ES-I3 (cell line): ENCODE measurements at regions not wholly inside any gene's neighbourhood (a gene's known extent, or its start where the extent isn't known, plus 50 kb on each side); places are given as distances from the start of the nearest gene placed in this dataset.

Experiments
- H3K36me3 ChIP-seq: 2 replicates; pipeline ENCODE4 v1.6.1; 2013; ENCODE audit warnings: mild to moderate bottlenecking, low read length, control low read depth, moderate library complexity; ENCODE audit not compliant: insufficient read depth
- H3K4me1 ChIP-seq: 2 replicates; pipeline ENCODE4 v1.6.1; 2013; ENCODE audit warnings: mild to moderate bottlenecking, control low read depth, low read length; ENCODE audit not compliant: insufficient read depth
- H3K9ac ChIP-seq: 2 replicates; pipeline ENCODE4 v1.6.1; 2013; ENCODE audit warnings: low read depth, mild to moderate bottlenecking, low read length, moderate library complexity
- H3K9me3 ChIP-seq: 2 replicates; pipeline ENCODE4 v1.6.1; 2013; ENCODE audit warnings: mild to moderate bottlenecking, low read length, moderate library complexity; ENCODE audit not compliant: control insufficient read depth, insufficient read depth

DNA sequence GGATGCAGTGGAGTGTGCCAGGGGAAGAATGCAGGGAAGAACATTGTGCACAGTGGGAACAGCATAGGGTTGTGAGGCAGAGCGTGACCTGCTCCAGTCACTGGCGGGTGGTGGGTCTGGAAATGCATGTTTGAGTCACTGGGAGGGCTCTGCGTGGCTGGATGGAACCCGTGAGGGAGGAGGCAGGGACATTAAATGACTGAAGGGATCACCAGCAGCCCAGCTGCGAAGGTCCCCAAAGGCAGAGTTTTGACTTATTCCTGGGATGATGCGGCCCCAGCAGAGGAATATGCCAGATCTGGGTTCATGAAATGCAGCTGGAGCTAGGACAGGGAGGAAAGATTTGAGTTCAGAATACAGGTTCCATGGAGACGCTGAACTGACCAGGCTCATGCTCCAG lies 104.0 kb upstream of the FGF3 start:
- H3K9ac ChIP-seq: no peak overlapping the region
- H3K36me3 ChIP-seq: no peaks in the 10 kb centered on the region
- H3K9me3 ChIP-seq: no peaks in the 10 kb centered on the region
- no peaks in the 10 kb centered on the region; the same call in 1 of the 2 replicates for H3K4me1 ChIP-seq

DNA sequence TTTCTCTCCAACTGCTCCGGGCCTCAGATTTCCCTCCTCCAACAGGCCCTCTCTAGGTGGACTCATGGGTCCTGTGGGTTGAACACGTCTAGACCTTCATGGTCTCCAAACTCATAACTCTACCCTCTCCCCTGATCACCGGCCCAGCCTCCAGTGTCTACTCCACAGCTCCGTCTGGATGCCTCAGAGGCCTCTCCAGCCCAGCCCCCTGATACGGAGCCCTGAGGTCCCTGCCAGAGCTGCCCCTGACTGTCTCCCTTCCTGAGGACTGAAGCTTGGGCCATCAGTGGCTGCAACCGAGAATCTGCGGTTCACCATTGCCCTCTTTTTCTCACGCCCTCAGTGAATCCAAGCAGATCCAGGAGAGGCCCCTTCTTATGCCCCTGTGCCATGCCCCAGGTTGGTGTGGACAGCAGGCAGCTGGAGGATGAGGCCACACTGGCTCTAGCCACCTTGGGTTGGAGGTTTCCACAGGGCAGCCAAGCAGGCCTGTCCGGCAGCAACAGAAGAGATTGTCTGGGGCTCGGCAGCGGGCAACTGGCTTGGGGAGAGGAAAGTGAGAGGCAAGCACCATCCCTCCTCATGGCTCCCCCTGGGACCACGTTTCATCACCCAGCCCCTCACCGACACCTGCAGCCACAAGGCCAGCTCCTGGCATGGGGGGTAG lies 104.6 kb upstream of the FGF3 start:
- Histone ChIP-seq H3K9ac (no peak overlapping the region), H3K4me1 (no peaks in the 10 kb centered on the region; the same call in 1 of the 2 replicates), H3K36me3 (no peaks in the 10 kb centered on the region), H3K9me3 (no peaks in the 10 kb centered on the region)

DNA sequence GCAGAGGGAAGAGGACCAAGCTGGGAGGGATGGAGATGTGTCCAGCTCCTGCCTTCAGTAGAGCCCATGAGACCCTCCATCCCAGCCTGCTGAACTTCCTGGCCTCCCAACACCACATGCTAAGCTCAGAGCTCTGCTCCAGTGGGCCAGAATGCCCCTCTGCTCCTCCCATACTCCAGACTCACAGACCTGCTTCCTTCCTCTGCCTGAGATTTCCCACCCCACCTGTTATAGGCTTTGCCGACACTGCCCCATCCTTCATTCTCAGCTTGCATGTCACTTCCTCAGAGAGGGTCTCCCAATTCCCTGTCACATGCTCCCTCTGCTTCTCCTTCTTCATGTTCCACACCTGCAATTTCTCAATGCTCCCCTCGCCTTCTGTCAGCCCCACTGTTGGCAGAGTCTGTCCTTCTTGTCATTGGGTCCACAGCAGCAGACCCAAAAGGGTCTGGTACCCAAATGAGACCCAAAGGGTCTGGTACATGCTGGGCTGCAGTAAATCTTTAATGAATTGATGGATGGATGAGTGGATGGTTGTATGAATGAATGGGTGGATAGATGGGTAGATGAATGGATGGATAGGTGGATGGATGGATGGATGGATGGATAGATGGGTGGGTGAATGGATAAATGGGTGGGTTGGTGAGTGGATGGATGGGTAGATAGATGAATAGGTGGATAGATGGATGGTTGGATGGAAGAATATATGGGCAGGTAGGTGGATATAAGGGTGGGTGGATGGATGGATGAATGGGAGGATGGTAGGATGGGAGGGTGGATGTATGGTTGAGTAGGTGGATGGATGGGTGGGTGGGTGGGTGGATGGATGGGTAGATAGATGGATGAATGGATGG lies 105.3 kb upstream of the FGF3 start:
- H3K9ac ChIP-seq: no peak overlapping the region
- H3K4me1 ChIP-seq: no peaks in the 10 kb centered on the region
- H3K9me3 ChIP-seq: no peaks in the 10 kb centered on the region
- no peaks in the 10 kb centered on the region for H3K36me3 ChIP-seq

GRCh38 chr11:69925366-69926196 lies 106.4 kb upstream of the FGF3 start:
- no peak overlapping the region for H3K9ac ChIP-seq

GRCh38 chr11:69926376-69927050 lies 107.3 kb upstream of the FGF3 start:
- Histone ChIP-seq H3K9me3 (no peaks in the 10 kb centered on the region), H3K36me3 (no peaks in the 10 kb centered on the region), H3K4me1 (no peaks in the 10 kb centered on the region), H3K9ac (no peak overlapping the region)

More at GRCh38 chr11:69925366-69926196, 106.4 kb upstream of the FGF3 start:
- Histone ChIP-seq H3K9me3 (no peaks in the 10 kb centered on the region), H3K36me3 (no peaks in the 10 kb centered on the region), H3K4me1 (no peaks in the 10 kb centered on the region)

- Histone ChIP-seq H3K9ac (no peak overlapping the region), H3K9me3 (no peaks in the 10 kb centered on the region), H3K36me3 (no peaks in the 10 kb centered on the region), H3K4me1 (no peaks in the 10 kb centered on the region)
Measured at GRCh38 chr11:69928121-69928520, 108.9 kb upstream of the FGF3 start.

DNA sequence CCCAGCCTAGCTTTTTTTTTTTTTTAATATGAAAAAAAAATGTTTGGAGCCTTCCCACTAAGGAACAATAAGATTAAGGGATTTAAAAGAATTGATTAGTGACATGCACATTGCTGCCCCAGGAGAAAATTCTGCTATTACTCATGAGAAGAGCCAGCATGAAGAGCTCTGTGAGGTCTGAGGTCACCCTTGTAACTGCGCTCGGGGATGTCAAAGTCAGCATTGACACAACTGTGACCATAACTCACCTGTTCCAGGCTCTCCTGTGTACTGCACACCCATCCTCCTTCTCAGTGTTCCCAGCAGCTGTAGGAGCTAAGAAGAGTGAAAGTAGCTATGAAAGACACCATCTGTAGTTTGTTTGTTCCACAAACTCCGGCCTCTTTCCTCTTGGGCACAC lies 109.8 kb upstream of the FGF3 start:
- Histone ChIP-seq H3K4me1 (no peaks in the 10 kb centered on the region), H3K9ac (no peak overlapping the region), H3K9me3 (no peaks in the 10 kb centered on the region), H3K36me3 (no peaks in the 10 kb centered on the region)

- no peak overlapping the region for H3K9ac ChIP-seq
- H3K9me3 ChIP-seq: no peaks in the 10 kb centered on the region
- H3K4me1 ChIP-seq: peaks cover 8% of the 10 kb centered on the region; the same call in 1 of the 2 replicates
- no peaks in the 10 kb centered on the region for H3K36me3 ChIP-seq
Measured at GRCh38 chr11:69930081-69931059, 111.2 kb upstream of the FGF3 start.

DNA sequence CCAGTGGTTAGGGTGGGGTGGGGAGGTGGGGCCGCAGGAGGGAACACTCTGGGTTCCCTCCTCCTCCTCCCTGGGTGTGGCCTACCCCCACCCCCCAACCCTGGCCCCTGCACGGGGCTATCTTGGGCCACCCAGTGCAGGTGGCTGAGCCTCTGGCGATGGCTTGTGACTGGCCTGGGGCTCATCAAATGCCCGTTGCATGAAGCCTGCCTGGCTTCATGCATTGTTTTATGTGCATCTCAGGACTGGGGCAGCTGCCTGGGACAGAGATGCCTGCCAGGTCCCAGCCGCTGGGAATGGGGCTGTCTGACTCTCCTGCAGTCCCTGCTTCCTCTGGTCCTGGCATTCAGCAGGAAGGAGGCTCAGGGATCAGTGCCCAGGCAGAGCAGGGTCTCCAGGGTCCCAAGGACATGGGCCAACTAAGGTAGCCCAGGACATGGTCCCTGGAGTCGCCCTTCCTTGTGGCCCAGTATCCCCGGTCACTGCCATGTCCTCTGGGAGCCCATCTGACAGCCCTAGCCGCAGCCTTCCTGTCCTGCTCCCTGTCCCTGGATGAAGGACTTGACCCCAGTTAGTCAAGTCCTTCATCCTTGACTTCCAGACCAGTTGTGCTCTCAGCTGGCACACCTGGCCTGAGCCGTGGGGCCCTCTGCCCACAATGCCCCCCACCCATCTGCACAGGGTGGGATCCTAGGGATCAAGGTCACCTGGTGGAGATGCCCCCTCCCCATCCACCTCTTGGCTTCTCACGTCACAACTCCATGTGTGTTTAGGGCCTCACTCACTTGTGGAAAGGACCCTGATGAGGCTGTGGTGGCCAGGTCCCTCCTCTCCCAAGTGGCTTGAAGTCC lies 112.1 kb upstream of the FGF3 start:
- H3K9me3 ChIP-seq: no peaks in the 10 kb centered on the region
- no peaks in the 10 kb centered on the region for H3K36me3 ChIP-seq
- peaks cover 9% of the 10 kb centered on the region; the same call in 1 of the 2 replicates for H3K4me1 ChIP-seq
- H3K9ac ChIP-seq: no peak overlapping the region

DNA sequence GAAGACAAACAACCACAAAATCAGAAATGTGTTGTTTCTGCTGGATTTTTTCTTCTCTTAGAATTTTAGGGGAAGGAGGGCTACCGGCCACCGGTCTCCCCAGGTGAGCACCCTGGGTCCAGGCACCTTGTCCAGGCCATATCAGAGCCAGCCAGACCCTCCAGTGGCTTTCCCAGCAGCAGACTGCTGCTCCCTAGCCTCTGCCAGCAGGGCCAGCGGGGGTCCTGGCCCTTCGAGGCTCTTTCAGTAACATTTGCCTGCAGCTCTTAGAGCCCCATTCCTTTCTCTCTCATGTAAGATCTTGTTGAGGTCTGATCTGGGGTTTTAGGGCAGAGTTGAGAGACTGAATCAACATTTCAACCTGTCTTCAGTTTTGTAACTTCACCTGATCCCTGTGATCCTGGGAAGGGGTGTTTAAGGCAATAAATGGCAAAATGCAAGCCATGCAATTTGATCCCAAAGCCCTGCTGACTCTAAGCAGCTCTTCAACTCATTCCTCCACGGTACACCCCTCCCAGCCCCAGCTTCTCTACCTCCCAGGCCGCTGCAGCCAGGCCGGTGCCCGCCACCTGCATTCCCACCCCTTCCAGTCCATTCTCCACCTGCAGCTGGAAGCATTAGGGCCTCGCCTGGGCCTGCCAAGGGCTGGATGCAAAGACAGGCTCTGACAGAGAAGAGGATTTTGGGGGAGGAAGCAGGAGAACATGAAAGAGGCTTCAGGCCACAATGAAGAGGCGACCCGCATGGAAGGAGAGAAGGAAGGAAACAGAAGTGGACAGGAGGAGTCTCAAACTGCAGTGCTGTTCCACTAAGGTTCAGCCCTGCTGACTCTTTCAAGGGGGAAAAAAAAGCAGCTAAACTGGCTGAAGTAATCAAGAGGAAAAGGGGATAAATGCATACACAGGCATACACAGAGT lies 113.0 kb upstream of the FGF3 start:
- Histone ChIP-seq H3K4me1 (peaks cover 9% of the 10 kb centered on the region; the same call in 1 of the 2 replicates), H3K36me3 (no peaks in the 10 kb centered on the region), H3K9me3 (no peaks in the 10 kb centered on the region), H3K9ac (no peak overlapping the region)

GRCh38 chr11:69934861-69935494 lies 115.8 kb upstream of the FGF3 start:
- H3K9me3 ChIP-seq: no peaks in the 10 kb centered on the region
- peaks cover 9% of the 10 kb centered on the region; the same call in 1 of the 2 replicates for H3K4me1 ChIP-seq
- H3K36me3 ChIP-seq: no peaks in the 10 kb centered on the region
- no peak overlapping the region for H3K9ac ChIP-seq
